GM19467 (cell line): ENCODE measurements at regions not wholly inside any gene's neighbourhood (a gene's known extent, or its start where the extent isn't known, plus 50 kb on each side); places are given as distances from the start of the nearest gene placed in this dataset.
"Not testable (repeated sequence)": the region's sequence is repeated elsewhere in the genome, so short reads cannot be mapped to it uniquely, and the experiment has no call there.

Experiments used
- ATAC-seq: cut with Tn5 transposase; IDR thresholded peaks from one replicate; pipeline ENCODE4 v1.9.1; 2021; ENCODE audit warnings: mild to moderate bottlenecking, moderate library complexity; ENCODE audit not compliant: unreplicated experiment

GRCh38 chrX:7409866-7410265, 261.9 kb upstream of the PUDP start:
- no peak for ATAC-seq

DNA sequence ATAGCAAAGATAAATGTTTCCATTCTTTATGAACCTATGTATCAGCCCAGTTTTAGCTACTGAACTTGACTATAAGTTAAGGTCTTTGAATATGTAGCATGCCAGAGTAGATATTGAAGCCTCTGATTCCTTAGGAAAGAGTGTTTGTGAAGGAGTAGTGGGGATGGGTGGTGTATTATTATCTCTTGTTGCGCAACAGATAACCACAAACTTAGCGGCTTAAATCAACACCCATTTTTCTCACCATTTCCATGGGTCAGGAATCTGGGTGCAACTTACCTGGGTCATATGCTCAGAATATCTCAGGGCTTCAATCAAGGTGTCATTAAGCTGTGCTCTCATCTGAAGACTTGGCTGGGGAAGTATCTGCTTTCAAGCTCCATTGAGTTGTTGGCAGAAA, 251.4 kb upstream of the PUDP start:
- no peak for ATAC-seq

- no peak for ATAC-seq
These were observed 242.5 kb upstream of the PUDP start for GRCh38 chrX:7390441-7390840.

DNA sequence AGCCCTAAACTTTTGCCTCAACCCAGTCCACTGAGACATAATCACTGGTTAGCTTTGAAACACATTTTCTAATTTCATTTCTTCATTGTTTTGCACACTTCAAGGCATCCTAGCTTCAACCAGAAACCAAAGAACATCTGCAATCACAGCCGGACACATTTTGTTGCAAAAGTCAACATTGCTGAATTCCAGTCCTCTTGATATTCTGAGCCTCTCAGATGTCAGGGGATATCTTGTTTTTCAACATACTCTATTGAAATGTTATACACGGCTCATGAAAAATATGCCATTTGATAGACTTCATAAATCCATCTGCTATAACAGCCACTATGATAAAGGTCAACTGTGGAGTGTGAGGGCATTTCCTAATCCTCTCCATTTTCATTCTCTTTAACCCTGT, 241.6 kb upstream of the PUDP start:
- no peak for ATAC-seq

- no peak for ATAC-seq
These were observed 237.2 kb upstream of the PUDP start for GRCh38 chrX:7385131-7385530.

- no peak for ATAC-seq
These were observed 230.5 kb upstream of the PUDP start for GRCh38 chrX:7378406-7378805.

GRCh38 chrX:7372825-7373525, 225.0 kb upstream of the PUDP start:
- ATAC-seq, result no peak

GRCh38 chrX:7362111-7362510, 214.2 kb upstream of the PUDP start:
- ATAC-seq, result no peak

DNA sequence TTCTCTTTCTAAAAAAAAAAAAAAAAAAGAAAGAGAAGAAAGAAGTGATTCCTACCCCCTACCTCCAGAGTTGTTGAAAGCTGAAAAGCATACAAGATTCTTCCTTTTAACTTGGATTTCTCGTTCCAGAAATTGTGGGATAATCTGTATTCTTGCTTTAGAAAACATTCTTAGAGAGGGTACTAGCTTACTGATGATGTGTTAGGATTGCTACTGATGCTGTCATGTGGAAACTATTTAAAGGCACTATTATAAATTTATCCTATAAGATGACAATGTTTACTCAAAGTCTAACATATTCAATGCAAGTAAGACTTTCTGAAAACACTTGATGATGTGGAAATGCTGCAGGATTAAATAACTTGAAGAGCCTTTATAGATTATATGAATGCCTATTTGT, 204.0 kb upstream of the PUDP start:
- ATAC-seq, result no peak

GRCh38 chrX:7347465-7347864, 199.5 kb upstream of the PUDP start:
- no peak for ATAC-seq

- ATAC-seq, result no peak
These were observed 198.1 kb upstream of the PUDP start for GRCh38 chrX:7346021-7346420.

DNA sequence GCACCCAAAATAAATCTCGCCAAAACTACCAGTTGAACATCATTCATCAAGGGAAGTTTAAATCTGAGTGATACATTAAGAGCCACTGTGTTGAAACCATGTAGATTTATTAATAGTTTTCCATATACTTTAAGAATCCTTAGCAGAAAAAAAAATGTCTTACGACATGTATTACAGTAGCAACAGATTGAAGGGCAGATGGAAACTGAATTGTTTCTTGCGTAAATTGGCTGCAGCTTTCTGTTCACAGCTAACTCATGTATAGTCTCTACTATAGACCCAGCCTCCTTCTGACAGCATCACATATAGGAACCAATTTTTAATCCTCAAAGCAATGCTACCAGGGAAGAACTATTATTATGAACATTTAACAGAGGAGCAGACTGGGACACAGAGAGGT, 195.2 kb upstream of the PUDP start:
- no peak for ATAC-seq

DNA sequence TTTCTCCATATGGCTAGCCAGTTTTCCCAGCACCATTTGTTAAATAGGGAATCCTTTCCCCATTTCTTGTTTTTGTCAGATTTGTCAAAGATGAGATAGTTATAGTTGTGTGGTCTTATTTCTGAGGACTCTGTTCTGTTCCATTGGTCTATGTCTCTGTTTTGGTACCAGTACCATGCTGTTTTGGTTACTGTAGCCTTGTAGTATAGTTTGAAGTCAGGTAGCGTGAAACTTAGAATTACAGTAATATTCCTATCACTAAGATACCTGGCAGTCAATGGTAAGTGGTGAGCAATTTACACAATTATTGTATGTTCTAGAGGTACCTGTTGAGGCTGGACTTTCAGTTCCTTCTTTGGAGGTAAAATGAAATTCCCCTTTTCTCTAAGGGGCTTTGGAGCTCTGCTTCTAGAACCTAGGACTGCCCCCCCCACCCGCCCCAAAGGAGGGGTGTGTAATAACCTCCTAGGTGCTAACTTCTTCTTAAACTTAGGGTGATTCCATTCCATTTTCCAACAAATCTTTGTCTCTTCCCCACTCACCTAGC, 187.9 kb upstream of the PUDP start:
- ATAC-seq, result not testable (repeated sequence)

- no peak for ATAC-seq
These were observed 186.4 kb upstream of the PUDP start for GRCh38 chrX:7334253-7334935.

DNA sequence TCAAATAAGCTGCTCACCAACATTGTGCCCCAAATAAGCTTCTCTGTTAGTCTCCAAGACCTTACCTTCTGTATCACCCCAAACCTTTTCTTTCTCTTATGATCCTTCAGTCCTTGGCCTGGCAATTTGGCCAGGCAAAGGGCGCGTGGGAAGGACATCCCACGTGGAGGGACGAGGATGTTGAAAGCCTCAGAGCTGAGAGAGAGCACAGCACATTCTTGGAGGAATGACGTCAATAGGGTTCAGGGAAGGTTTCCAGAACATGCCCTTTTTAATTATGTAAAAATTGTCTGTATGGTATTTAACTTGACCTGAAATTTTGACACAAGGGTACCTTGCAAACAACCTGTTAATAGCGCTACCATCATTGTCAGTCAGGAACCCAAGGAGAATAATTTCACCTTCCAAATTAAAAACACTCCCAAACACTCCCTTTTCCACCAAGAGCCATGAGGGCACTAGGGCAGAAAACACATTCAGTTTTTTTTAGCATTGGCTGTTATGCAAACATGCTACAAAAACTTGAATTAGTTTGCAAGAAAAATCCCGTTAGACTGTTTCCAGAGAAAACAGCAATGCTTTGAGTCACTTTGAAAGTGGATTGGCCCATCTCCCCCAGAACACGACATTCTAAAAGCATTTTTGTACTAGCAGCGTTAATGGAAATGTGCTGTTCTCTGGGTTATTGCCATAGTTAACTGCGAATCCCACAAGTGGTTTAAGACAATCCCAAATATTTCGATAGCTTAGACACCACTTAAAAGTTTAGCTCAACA, 183.2 kb upstream of the PUDP start:
- no peak for ATAC-seq

DNA sequence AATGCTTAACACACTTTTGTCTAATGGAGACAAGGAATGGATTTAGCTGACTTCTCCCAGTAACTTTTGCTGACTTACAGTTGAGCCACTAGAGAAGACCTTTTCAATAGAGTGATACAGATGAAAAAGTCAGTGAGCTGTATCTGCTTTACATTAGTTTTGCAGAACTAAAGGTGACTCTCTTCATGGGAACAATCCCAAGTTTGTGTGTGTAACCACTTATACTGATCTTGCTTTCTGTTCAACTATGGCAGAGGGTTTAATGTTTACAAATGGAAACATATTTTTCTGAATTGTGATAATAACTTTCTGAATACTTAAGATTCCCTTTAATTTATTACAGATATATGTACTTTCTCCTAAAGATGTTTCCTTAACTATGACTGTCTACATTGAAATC, 182.6 kb upstream of the PUDP start:
- ATAC-seq, result no peak

- no peak for ATAC-seq
These were observed 170.7 kb upstream of the PUDP start for GRCh38 chrX:7318661-7319060.

- no peak for ATAC-seq
These were observed 170.3 kb upstream of the PUDP start for GRCh38 chrX:7318241-7318640.

DNA sequence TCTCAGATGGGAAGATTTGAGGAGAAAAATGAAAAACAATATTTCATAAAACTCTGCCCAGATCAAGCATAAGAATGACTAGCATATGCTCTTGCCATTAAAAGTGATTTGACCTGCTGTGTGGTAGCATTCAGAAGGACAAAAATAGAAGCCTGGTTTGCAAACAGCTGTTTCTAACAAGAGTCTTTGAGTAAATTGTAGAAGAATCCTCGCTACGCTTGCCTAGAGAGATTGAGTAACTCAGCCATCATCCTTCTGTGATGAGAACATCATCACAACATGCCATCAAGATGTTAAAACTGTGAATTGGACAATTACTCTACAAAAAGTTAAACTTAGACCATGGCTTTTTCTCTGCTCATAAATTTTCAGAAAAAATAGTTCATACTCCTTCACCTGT, 168.9 kb upstream of the PUDP start:
- no peak for ATAC-seq

DNA sequence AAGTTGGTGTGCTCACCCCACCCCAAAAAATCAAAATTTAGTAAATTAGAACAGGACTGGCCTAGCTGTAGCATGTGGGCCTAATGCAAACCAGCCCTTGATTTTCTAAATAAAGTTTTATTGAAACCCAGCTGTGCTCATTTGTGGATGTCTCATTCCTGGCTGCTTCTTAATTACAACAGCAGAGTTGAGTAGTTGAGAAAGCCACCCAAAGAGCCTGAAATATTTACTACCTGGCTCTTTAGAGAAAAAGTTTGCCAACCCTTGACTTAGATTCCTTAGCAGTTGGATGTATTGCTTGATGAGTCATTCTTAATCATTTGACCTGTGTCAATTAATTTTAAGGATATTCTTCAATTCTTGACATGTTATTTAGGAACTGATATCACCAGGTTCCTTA, 168.3 kb upstream of the PUDP start:
- no peak for ATAC-seq

- no peak for ATAC-seq
These were observed 166.5 kb upstream of the PUDP start for GRCh38 chrX:7314425-7314824.

GRCh38 chrX:7307720-7308119, 159.8 kb upstream of the PUDP start:
- ATAC-seq, result no peak
